Stimulated activated CD8-positive, alpha-beta memory T cell treated with anti-CD3 and anti-CD28 coated beads, Interleukin-4, amount 100 ng/mL, for 48 hours (primary cell): ENCODE measurements at regions not wholly inside any gene's neighbourhood (a gene's known extent, or its start where the extent isn't known, plus 50 kb on each side); places are given as distances from the start of the nearest gene placed in this dataset.
"Not testable (repeated sequence)": the region's sequence is repeated elsewhere in the genome, so short reads cannot be mapped to it uniquely, and the experiment has no call there.

Experiments used
- DNase-seq: peaks from one replicate; pipeline ENCODE4 v3.0.0-alpha.2; 2020

DNA sequence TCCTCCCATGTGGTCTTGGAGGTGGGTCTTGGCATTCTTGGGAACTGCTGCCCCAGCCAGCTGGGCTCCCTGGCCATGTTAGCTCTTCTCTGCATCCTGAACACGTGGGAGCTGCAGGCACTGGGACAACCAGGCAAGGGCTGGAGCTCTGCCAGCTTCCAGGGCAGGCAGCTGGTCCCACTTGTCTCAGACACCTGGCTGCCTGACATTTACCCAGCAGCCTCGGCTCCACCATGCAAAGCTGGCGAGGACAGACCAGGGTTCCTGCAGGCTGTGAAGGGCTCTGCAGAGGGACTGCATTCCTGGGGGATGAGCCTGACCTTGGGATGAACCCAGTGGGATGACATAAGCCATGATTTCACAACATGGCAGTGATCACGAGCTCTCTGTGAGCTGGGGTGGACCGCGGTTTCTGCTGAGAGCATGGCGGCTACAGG lies 99.0 kb upstream of the TSHZ3 start:
- no peak for DNase-seq

DNA sequence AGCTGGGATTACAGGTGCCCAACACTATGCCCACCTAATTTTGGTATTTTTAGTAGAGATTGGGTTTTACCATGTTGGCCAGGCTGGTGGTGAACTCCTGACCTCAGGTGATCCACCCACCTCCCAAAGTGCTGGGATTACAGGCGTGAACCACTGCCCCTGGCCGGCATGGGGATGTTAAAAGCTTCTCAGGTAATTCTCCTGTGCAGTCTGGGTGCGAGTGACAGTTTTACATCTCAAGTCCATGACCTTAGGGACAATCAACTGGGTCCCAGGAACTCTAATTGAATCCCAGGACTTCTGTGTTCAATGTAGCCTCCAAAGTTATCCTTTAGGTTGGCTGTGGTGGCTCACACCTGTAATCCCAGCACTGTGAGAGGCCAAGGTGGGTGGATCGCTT lies 100.1 kb upstream of the TSHZ3 start:
- DNase-seq = no peak

DNA sequence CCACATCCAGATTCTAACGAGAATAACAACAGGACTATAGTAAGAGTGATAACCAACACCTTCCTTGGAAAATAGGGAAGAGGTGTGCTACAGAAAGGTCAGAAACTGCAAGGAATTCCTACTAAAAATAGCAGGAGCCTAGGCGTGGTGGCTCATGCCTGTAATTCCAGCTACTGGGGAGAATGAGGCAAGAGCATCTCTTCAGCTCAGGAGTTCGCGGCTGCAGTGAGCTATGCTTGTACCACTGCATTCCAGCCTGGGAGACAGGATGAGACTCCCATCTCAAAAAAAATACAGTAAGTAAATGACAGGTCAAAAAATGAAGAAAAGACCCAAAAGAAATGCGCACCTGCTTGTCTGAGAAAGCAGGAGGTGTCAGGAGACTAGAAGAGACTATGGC lies 101.5 kb upstream of the TSHZ3 start:
- DNase-seq = no peak

DNA sequence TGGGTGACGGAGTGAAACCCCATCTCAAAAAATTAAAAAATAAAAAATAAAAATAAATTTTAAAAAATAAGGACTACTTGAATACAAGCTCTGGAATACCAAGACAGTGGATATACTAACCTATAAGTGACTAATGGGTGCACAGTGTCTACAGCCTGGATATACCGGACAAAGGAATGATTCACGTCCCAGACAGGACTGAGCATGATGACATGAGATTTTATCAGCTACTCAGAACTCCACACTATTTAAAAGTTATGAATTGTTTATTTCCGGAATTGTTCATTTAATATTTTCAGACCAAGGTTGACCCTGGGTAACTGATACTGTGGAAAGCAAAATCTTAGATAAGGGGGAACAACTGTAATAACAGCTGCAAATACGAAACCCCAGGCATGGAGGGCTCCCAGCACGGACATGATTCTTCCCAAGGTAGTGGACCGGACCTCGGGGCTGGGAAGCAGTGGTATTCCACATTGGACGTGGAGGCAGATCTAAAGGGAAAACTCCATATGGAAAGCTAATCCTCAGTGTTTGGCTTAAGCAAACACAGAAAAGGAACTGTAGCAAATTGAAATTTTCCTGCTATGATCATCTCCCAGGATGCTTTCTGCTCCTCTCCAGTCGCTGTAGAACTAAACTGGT lies 102.6 kb upstream of the TSHZ3 start:
- no peak for DNase-seq

- no peak for DNase-seq
Measured at GRCh38 chr19:31459430-31459829, 110.2 kb upstream of the TSHZ3 start.

GRCh38 chr19:31461814-31462539 lies 112.7 kb upstream of the TSHZ3 start:
- no peak for DNase-seq

DNA sequence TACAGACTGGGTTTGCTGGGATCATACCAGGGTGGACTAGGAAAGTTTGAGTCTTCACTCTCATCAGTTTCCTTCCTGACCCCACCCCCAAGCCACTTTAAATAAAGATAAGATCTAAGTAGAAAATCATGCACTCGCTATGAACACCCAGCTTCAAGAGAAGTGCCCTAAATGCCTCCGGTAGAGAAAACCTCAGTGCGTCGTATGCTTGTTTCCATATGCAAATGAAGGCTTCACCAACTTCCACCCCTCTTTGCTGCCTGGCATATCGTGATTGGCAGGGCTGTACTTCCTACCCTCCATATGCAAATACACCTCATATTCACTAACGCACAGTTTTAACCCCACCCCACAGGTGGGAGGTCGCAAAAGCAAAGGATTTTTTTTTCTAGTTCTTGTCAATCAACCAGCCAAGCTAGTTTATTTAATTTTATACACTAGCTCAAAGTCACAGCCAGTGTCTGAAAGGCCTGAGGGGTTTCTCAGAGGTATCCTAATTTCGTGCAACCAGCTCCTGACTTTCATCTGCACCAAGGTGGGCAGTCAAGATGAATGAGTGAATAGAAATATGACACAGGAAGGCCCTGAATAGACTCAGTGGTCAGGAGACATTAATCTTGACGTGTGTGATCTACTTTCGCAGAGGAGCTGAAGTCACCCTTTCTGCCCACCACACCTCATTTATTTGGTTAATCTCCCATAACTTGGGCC lies 121.1 kb upstream of the TSHZ3 start:
- DNase-seq = no peak

- DNase-seq = no peak
Measured at GRCh38 chr19:31470952-31471351, 121.7 kb upstream of the TSHZ3 start.

DNA sequence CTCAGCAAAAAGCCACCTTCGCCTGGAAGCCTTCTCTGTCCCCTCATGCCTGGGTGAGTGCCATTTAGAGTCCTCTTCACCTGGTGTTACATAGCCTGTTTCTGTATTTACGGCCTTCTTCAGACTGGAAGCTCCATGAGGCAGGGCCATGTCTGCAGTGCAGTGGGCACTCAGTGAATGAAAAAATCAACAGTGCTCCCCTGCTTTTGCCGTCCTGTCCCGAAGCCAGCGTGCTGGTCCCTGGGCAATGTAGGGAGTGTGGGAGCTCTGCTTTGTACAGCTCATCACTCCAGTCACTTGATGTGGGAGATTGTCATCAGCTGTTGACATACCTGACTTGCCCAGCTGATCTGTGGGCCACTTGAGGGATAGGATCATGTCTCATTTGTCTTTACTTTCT lies 129.0 kb upstream of the TSHZ3 start:
- no peak for DNase-seq

DNA sequence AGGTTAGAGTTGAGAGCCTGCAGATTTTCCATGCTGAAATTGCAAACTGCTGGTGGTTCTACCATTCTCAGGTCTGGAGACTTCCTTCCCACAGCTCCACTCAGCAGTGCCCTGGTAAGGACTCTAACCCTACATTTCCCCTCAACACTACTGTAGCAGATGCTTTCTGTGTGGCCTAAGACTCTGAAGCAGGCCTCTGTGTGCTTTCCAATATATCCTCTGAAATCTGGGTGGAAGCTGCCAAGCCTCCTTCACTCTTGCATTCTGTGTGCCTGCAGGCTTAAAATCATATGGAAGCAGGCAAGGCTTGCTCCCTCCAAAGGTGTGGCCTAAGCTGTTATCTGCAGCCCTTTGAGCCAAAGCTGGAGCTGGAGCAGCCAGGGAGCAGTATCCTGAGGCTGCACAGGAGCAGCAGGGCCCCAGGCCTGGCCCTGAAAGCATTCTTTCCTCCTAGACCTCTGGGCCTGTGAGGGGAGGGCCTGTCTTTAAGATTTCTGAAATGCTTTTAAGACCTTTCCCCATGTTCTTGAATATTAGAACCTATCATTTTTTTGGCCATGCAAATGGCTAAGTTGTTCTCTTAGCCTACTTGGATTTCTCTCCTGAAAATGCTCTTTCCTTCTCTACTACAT lies 134.1 kb upstream of the TSHZ3 start:
- no peak for DNase-seq

GRCh38 chr19:31484858-31485410 lies 135.7 kb upstream of the TSHZ3 start:
- not testable (repeated sequence) for DNase-seq

DNA sequence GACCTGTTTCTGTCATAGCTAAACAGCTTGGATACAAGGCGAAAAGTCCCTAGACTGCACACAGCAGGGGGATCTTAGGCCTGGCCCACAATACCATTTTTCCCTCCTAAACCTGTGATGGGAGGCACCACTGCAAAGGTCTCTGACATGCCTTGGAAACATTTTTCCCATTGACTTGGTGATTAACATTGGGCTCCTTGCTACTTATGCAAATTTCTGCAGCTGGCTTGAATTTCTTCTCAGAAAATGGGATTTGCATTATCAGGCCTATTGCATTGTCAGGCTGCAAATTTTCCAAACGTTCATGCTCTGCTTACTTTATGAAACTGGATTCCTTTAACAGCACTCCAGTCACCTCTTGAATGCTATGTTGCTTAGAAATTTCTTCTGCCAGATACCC lies 136.2 kb upstream of the TSHZ3 start:
- no peak for DNase-seq

- no peak for DNase-seq
Measured at GRCh38 chr19:31491242-31491641, 142.0 kb upstream of the TSHZ3 start.

DNA sequence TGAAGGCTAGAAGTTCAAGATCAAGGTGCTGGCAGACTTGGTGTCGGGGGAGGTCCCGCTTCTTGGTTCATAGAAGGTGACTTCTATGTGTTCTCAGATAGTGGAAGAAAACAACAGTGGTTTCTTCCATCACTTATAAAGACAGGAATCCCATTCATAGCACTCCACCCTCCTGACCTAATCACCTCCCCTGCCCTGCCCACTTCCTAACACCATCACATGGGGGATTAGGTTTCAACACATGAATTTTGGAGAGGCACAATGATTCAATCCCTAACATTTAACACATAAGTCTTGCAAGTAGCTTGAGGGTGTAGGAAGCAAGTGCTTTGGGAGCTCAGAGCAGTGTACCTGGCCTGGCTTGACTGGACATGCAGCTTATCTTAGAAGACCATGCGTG lies 142.8 kb upstream of the TSHZ3 start:
- no peak for DNase-seq

DNA sequence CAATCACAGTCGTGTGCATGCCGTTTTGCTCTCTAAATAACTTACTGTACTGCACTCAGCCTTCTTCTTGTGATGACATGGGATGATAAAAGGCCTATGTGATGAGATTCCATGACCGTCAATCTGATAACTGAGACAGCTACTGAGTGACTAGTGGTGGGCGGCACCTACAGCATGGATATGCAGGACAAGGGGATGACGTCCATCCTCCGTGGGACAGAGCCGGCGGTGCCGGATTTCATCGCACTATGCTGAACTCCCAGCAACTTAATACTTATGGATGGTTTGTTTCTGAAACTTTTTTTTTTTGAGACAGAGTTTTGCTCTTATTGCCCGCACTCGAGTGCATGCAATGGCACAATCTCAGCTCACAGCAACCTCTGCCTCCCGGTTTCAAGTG lies 146.8 kb upstream of the TSHZ3 start:
- DNase-seq = no peak

DNA sequence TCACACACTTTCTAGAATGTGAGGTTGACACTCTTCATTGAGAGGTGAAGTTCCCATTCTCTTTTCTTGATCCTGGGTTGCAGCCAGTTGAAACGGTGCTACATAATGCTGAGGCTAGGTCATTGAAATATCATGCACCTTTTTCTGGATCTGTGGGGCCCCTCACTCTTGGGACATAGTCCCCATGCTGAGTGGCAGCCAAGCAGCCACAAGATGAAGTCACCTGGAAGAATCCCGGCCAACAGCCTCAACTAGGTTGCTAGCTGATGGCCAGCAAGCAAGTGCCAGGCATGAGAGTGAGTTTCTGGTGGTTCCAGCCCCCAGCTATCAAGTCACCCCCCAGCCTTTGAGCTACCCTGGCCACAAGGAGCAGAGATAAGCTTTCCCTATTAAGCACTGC lies 148.5 kb upstream of the TSHZ3 start:
- DNase-seq = no peak

- no peak for DNase-seq
Measured at GRCh38 chr19:31498781-31499180, 149.5 kb upstream of the TSHZ3 start.

DNA sequence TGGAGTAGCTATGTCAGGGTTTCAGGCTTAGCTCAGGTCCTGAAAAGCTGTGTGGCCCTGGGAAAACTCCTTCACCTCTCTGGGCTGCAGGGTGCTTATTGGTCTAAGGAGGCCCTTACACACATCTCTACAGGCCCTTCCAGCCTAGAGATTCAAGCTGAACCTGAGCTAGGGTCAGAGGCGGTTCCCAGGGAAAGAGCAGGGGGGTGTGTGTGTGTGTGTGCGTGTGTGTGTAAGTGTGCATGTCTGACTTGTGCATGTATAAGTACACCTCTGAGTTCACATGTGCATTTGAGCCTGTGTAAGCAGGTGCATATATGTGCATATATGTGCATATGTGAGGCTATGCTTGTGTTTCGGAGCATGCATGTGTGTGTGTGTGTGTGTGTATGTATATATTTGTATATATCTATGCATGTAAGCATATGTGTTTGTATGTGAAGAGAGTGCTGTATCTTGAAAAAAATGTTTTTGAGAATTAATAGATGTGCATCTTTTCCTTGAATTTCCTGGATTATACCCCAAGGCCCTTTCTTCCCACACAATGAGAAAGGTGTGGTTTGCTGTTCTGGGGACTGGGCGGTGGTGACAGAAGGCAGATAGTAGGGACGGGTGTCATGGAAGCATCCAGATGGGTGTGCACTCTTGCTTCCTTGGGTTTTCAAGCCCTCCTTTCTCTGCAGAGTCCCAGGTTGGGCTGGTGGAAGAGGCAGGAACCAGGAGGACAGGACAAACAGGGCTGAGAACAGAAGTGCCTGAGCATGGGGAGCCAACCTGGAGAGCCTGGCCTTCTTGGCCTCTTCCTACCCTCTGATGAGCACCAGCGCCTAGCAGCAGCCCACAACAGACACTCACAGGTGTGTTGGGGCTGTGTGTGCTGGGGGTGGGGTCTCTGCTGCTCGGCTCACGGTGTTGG lies 150.3 kb upstream of the TSHZ3 start:
- no peak for DNase-seq

- DNase-seq = no peak
Measured at GRCh38 chr19:31500197-31500830, 151.1 kb upstream of the TSHZ3 start.

GRCh38 chr19:31500946-31501345 lies 151.7 kb upstream of the TSHZ3 start:
- no peak for DNase-seq

DNA sequence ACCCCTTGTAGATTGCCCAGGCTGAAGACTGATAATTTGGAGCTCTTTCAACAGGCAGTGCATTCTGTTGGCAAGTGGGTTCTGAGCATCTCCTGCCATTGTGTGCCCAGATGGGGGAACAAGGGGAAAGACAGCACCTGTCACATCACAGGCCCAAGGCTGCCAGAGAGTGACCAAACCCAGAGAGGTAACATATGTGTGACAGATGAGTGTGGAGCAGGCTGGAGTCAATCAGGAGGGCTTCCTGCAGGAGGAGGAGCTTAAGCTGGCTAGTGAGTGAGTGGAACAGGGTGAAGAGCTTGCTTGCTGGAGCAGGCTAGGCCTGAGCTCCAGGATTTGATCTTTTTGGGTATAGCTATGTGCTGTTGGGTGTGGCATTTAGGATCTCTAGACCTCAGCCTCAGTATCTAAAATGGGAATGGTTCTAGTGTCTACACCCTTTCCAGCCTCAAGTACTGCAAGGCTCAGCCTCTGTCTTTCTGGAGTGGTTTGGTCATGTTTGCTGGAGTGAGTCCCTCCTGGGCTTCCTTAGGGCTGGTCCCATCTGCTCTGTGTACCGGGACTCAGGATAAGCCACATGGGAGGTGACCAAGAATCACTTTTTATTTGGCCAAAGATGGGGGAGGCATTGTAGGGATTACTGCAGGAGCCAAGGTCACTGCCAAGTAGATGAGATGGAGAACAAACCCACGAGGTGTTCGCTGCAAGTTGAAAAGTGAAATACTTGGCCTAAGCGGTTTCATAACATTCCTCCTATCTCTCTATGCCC lies 152.4 kb upstream of the TSHZ3 start:
- DNase-seq = no peak
